ENCODE measurements at regions not wholly inside any gene's neighbourhood (a gene's known extent, or its start where the extent isn't known, plus 50 kb on each side); places are given as distances from the start of the nearest gene placed in this dataset.

DNA sequence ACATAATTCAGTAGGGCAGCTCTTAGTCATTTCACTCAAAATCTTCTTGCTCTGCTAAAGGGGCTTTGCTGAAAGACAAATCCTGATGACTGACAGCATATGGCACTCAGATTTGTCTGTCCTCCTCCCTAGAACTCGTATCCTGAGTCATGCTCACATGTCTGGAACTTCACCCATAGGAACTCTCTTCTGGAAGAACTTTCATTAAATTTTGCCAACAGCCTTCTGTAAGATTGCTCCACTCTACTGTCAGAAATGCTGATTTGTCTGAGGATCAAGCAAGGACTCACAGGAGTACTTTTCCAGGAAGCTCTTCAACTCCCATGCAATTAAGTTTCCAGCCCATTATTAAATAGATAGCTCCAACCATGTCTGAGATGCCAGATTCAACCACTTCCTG lies 59.8 kb upstream of the SNX2 start:
- TF ChIP-seq, protein P1, sequence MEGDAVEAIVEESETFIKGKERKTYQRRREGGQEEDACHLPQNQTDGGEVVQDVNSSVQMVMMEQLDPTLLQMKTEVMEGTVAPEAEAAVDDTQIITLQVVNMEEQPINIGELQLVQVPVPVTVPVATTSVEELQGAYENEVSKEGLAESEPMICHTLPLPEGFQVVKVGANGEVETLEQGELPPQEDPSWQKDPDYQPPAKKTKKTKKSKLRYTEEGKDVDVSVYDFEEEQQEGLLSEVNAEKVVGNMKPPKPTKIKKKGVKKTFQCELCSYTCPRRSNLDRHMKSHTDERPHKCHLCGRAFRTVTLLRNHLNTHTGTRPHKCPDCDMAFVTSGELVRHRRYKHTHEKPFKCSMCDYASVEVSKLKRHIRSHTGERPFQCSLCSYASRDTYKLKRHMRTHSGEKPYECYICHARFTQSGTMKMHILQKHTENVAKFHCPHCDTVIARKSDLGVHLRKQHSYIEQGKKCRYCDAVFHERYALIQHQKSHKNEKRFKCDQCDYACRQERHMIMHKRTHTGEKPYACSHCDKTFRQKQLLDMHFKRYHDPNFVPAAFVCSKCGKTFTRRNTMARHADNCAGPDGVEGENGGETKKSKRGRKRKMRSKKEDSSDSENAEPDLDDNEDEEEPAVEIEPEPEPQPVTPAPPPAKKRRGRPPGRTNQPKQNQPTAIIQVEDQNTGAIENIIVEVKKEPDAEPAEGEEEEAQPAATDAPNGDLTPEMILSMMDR (IDR thresholded peaks at IDR 0.05), result no peak

DNA sequence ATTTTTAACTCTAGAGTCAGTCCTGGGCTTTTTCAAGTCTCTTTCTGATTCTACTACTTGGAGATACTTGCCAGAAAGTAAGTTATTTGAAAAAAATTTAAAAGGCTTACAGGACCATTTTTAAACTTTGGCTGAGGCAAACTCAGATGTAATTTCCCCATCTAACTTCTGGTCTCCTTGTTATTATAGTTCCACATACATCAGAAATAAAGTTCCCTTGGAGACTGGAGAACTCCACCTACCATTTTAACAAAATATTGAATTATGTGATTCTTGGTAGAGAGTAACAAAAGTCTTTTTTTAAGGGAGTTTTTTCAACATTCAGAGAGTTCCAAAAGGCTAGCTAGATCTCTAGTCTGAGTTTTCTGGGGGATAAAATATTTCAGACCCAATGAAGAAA lies 56.3 kb upstream of the SNX2 start:
- TF ChIP-seq, protein P1 (IDR thresholded peaks at IDR 0.05), result no peak

DNA sequence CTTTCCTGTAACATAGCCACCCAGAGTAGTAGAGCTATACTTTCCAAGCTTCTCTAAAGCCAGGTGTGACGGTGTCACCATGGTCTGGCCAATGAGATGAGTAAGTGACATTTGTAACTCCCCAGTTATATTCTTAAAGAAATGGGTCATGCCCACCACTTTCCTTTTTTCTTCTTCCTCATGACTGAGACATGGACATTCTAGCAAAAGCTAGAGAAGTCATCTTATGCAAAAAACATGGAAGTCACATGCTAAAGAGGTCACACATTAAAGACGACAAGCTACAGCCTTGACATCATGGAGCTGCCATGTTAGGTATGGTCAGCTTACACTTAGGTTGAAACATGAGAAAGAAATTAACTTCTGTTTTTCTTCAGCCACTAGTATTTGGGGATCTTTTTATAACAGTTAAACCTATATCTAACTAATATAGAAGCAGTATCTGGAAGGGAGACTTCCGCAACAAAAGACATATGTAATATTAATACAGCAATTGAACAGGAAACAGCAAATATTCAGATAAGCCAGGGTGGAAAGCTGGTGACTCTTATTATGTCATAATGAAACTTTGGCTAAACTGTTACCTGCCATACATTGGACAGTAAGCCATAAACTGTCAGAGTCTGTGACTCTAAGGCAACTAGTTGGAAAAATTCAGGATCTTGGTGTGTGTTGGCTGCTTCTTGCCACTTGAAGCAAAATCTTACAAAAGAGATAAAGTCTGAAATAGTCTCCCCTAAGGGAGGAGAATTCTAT lies 54.7 kb upstream of the SNX2 start:
- TF ChIP-seq, protein P1 (IDR thresholded peaks at IDR 0.05), result no peak

DNA sequence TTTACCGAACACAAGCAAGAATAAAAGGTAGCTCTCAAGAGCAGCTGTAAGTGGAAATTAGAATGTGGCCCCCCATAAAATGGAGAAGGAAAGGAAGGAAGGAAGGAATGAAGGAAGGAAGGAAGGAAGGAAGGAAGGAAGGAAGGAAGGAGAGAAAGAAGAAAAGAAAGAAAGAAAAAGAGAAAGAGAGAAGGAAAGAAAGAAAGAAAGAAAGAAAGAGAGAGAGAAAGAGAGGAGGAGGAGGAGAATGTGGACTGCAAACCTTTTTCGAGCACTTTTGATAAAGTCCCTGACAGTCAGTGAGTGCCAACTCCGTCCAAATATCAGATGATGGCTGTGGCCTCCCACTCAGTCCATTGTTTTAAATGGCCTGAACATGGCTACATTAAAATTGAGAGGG lies 53.8 kb upstream of the SNX2 start:
- TF ChIP-seq, protein P1 (IDR thresholded peaks at IDR 0.05), result no peak

DNA sequence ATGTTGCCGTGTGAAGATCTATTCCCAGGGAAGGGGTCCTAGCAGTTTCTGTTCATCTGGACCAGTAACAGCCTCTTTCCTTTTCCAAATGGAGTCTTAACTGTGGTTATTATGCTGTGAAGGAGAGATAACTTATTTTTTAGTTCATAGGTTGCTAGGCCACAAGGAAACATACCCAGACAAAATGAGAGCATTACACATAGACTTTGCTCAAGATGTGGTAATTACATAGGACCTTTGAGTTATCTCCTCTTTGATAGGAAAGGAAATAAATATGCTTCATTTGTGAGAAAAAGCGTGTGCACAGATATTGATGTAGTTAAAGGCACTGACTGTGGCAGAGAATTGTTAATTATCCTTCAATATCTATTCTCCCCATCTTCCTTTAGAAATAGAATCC lies 52.5 kb upstream of the SNX2 start:
- TF ChIP-seq, protein P1 (IDR thresholded peaks at IDR 0.05), result no peak

DNA sequence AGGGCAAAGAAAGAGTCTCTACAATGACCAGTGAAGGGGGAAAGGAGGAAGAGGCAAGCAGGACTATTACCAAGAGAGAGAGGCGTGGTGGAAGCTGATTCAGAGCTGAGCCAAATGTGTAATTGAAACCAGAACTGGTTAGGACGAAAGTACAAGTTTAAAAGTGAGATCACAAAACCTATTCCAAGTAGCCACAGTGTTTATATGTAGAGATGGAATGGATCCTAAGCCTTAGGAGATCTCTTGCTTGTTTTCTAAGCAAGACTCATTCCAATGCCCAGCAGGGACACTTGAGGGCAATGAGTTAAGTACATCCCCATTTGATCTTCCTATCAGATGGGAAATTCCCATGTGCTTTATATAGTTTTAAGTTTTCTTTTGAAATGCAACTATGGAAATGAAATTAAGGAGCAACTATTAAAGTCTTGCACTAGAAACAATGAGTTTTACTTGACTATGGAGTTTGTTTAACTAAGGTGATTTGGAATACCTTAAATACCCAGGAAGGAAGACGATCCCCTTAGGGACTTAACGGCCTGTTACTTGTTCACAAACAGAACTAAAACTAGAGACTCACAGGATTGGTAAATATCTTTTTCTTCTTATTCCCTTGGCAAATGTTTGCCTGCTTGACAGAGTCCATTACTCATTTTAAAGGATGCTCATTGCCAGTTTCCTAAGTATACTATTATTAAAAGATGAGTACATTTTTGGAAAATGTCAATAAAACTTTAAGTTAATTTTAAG lies 51.1 kb upstream of the SNX2 start:
- TF ChIP-seq, protein P1 (IDR thresholded peaks at IDR 0.05), result no peak

Data from LNCAP (cell line).